HG03045 (cell line): ENCODE measurements at regions not wholly inside any gene's neighbourhood (a gene's known extent, or its start where the extent isn't known, plus 50 kb on each side); places are given as distances from the start of the nearest gene placed in this dataset.

ENCODE experiments used
- ATAC-seq: cut with Tn5 transposase; IDR thresholded peaks from one replicate; pipeline ENCODE4 v1.9.1; 2021; ENCODE audit warnings: mild to moderate bottlenecking, moderate library complexity; ENCODE audit not compliant: unreplicated experiment

GRCh38 chr13:80430561-80430960, 89.6 kb upstream of the SPRY2 start:
- ATAC-seq = no peak

GRCh38 chr13:80428349-80429096, 87.6 kb upstream of the SPRY2 start:
- ATAC-seq = no peak

- ATAC-seq = no peak
These were observed 78.5 kb upstream of the SPRY2 start for GRCh38 chr13:80419416-80419815.

DNA sequence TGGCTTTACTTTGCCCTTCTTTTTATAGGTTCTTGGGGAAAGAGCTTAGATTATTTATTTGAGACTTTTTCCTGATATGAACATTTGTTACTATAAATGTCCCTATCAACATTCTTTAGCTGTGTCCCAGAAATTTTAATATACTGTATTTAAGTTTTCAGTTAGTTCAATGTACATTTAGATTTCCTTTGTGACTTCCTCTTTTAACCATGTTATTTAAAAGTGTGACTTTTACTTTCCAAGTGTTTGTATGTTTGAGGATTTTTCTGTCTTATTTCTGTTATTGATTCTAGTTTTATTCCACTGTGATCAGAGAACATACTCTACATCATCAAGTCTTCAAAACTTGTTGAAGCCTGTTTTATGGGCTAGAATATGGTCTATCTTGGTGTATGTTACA, 72.7 kb upstream of the SPRY2 start:
- no peak for ATAC-seq

DNA sequence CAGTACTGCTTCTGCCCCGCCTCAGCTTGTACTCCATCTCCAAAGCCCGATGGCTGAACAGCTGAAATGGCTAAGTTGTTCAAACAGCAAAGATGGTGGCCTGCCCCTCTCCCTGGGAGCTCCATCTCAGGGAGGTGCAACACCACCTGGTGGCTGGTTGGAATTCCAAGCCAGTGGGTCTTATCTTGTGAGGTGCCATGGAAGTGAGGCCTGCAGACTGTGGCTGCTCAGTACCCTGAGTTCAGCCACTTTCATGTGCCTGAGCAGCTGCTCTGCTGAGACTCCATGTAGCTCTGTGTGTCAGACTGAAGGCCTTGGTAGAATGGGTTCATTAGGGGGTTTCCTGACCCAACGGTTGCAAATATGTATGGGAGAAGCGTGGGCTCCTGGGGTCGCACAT, 67.3 kb upstream of the SPRY2 start:
- no peak for ATAC-seq

GRCh38 chr13:80400865-80401426, 60.0 kb upstream of the SPRY2 start:
- no peak for ATAC-seq

- no peak for ATAC-seq
These were observed 59.4 kb upstream of the SPRY2 start for GRCh38 chr13:80400164-80400864.

DNA sequence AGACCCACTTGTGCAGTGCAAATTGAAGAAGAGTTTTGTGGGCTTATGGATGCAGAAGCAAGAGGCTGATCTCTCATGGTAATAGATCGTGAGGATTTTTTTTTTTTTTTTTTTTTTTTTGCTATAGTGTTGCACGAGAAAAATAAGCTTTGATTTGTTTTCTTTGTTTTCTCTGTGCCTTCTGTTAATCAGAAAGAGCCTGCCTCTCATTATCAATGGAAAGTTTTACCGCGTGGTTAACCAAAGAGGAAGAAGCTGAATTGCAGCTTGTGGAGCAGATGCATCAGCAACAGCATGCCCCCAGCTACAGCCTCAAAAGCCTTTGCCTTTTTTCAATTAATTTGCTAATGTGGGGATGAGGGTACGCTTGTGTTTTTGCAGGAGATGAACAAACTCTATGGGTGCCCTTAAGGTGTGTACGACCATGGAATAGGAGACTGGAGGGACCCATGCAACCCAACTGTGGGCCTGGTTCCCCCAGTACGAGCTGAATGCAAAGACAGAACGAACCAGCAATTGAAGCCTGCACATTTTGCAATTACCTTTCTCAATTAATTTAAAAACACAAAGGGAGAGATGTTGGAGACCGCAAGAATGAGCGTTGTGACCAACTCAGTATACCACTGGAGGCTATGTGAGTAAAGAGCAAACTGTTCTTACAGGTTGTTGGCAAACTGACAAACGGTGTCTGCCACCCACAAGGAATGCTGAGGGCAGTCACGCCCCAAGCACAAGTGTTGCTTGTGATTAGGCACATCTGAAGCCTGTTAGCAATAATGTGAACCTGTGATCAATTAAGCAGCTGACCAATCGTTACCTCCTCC, 58.6 kb upstream of the SPRY2 start:
- no peak for ATAC-seq
